ENCODE measurements at regions not wholly inside any gene's neighbourhood (a gene's known extent, or its start where the extent isn't known, plus 50 kb on each side); places are given as distances from the start of the nearest gene placed in this dataset.

GRCh38 chr11:119509282-119509841 is 86.4 kb upstream of the THY1 start (continued):
- TF ChIP-seq USF1 (IDR thresholded peaks at IDR 0.05; ENCODE audit: borderline replicate concordance, low read depth) = no peak
- no peak for TF ChIP-seq USF2 (IDR thresholded peaks at IDR 0.05; ENCODE audit: borderline replicate concordance, low read depth, low read length)
- no peak for TF ChIP-seq MEF2A (IDR thresholded peaks at IDR 0.05; ENCODE audit: borderline replicate concordance, low read depth)

- Histone ChIP-seq H4K20me1 (ENCODE audit: insufficient read depth) (no peaks in the 10 kb centered on the region), H3K79me2 (ENCODE audit: insufficient read depth) (no peaks in the 10 kb centered on the region), H3K27me3 (ENCODE audit: insufficient read depth) (no peaks in the 10 kb centered on the region), H3K36me3 (replicated peaks in 1 of 2; ENCODE audit: control insufficient read depth in 1 of 2, insufficient read depth in 2 of 2, low read length in 1 of 2) (no peaks in the 10 kb centered on the region), H3K4me3 (ENCODE audit: low read depth in 2 of 2, low read length in 1 of 2) (no peak overlapping the region), H3K9ac (no peak overlapping the region), H3K4me1 (ENCODE audit: control insufficient read depth in 1 of 2, insufficient read depth in 2 of 2, low read depth in 1 of 2, low read length in 1 of 2) (peaks cover 0 to 6% of the 10 kb centered on the region in 2 experiments; a peak in 1 of 4 replicates), H3K9me3 (no peaks in the 10 kb centered on the region), H2AFZ (ENCODE audit: low read depth) (no peak overlapping the region), H3K9me2 (no peaks in the 10 kb centered on the region), H3K4me2 (no peak overlapping the region), H3K27ac (ENCODE audit: low read depth in 2 of 2, low read length in 1 of 2) (no peak overlapping the region), H3F3A (replicated peaks; ENCODE audit: insufficient read depth) (no peaks in the 10 kb centered on the region)
- TF ChIP-seq RXRA (IDR thresholded peaks at IDR 0.05; ENCODE audit: borderline replicate concordance, low read depth) (no peak), CHD2 (IDR thresholded peaks at IDR 0.05; ENCODE audit: low read length, partially characterized antibody) (no peak), FOXJ3 (CRISPR knock-in tag; IDR thresholded peaks at IDR 0.05) (no peak), RCOR1 (IDR thresholded peaks at IDR 0.05; ENCODE audit: low read length) (no peak), JUND (IDR thresholded peaks at IDR 0.05) (no peak), ELF1 (IDR thresholded peaks at IDR 0.05) (no peak), REST (IDR thresholded peaks at IDR 0.05; ENCODE audit: low read depth, low read length) (no peak), TCF12 (IDR thresholded peaks at IDR 0.05) (no peak), MAX (IDR thresholded peaks at IDR 0.05; ENCODE audit: low read depth) (no peak), SMC3 (IDR thresholded peaks at IDR 0.05; ENCODE audit: low read depth, low read length) (no peak), FOSL2 (IDR thresholded peaks at IDR 0.05; ENCODE audit: borderline replicate concordance, low read depth) (no peak), RFX5 (IDR thresholded peaks at IDR 0.05; ENCODE audit: low read length) (no peak), RAD21 (IDR thresholded peaks at IDR 0.05; ENCODE audit: low read length) (no peak), USF2 (IDR thresholded peaks at IDR 0.05; ENCODE audit: borderline replicate concordance, low read depth, low read length) (no peak), GABPA (IDR thresholded peaks at IDR 0.05; ENCODE audit: low read depth) (no peak), TEAD4 (IDR thresholded peaks at IDR 0.05; ENCODE audit: borderline replicate concordance, insufficient read depth) (no peak)
- ChIA-PET POLR2A (interaction anchor here (0.7 kb wide), 1 partner anchor 11 kb away, joined by 5 read pairs; no protein-coding TSS in a partner anchor), CTCF (interaction anchor here (1.6 to 2.1 kb wide), 3 partner anchors 15 to 27 kb away, joined by 4 to 11 read pairs (median 8); no protein-coding TSS in a partner anchor)
- DNase-seq = no peak
- WGBS (ENCODE audit: low lambda C conversion rate) = 7% methylated on average over 3 of the region's 3 CpGs
Observed at GRCh38 chr11:119506436-119506835, 83.5 kb upstream of the THY1 start.

Measured in SK-N-SH (cell line).